H9 (cell line): ENCODE measurements at regions not wholly inside any gene's neighbourhood (a gene's known extent, or its start where the extent isn't known, plus 50 kb on each side); places are given as distances from the start of the nearest gene placed in this dataset.

ENCODE experiments used
- DNase-seq: peaks from one replicate; pipeline ENCODE4 v3.0.0-alpha.2; 2017
- H2AFZ ChIP-seq: one replicate; pipeline ENCODE4 v1.6.1; 2013; ENCODE audit warnings: mild to moderate bottlenecking, low read length, control low read depth, moderate library complexity
- H2AK5ac ChIP-seq: 2 replicates; pipeline ENCODE4 v1.6.1; 2013; ENCODE audit warnings: low read length, control low read depth, mixed read lengths; ENCODE audit not compliant: insufficient read length
- H2BK120ac ChIP-seq: one replicate; pipeline ENCODE4 v1.6.1; 2013; ENCODE audit warnings: low read depth, mild to moderate bottlenecking, low read length, control low read depth, inconsistent platforms; ENCODE audit not compliant: poor library complexity, severe bottlenecking
- H2BK12ac ChIP-seq: 2 replicates; pipeline ENCODE4 v1.6.1; 2013; ENCODE audit warnings: low read length, control low read depth, mixed read lengths, low read depth; ENCODE audit not compliant: insufficient read length
- H2BK15ac ChIP-seq: 2 replicates; pipeline ENCODE4 v1.6.1; 2013; ENCODE audit warnings: low read depth, low read length, control low read depth
- H2BK20ac ChIP-seq: one replicate; pipeline ENCODE4 v1.6.1; 2013; ENCODE audit warnings: low read depth, mild to moderate bottlenecking, low read length, control low read depth, inconsistent platforms; ENCODE audit not compliant: poor library complexity, severe bottlenecking
- H2BK5ac ChIP-seq: 2 replicates; pipeline ENCODE4 v1.6.1; 2013; ENCODE audit warnings: low read length, control low read depth, mixed read lengths; ENCODE audit not compliant: insufficient read length
- H3K14ac ChIP-seq: 2 replicates; pipeline ENCODE4 v1.6.1; 2013; ENCODE audit warnings: low read length, control low read depth; ENCODE audit not compliant: insufficient read depth
- H3K18ac ChIP-seq: 2 replicates; pipeline ENCODE4 v1.6.1; 2013; ENCODE audit warnings: low read depth, mild to moderate bottlenecking, mixed read lengths, low read length, control low read depth; ENCODE audit not compliant: insufficient read length
- H3K23ac ChIP-seq: 2 replicates; pipeline ENCODE4 v1.6.1; 2013; ENCODE audit warnings: low read length, control low read depth, mixed read lengths, low read depth; ENCODE audit not compliant: insufficient read length
- H3K23me2 ChIP-seq: 2 replicates; pipeline ENCODE4 v1.6.1; 2013; ENCODE audit warnings: low read depth, mild to moderate bottlenecking, mixed read lengths, low read length, control low read depth; ENCODE audit not compliant: insufficient read length, poor library complexity, severe bottlenecking
- H3K27ac ChIP-seq: 2 replicates; pipeline ENCODE4 v1.5.1; 2013; ENCODE audit warnings: low read length, control low read depth, mixed read lengths, low read depth; ENCODE audit not compliant: insufficient read length
- H3K27me3 ChIP-seq: 2 replicates; pipeline ENCODE4 v1.6.1; 2013; ENCODE audit warnings: low read length, control low read depth, inconsistent platforms; ENCODE audit not compliant: insufficient read depth
- H3K4ac ChIP-seq: 2 replicates; pipeline ENCODE4 v1.6.1; 2013; ENCODE audit warnings: low read depth, mild to moderate bottlenecking, control low read depth, inconsistent platforms, low read length, moderate library complexity
- H3K4me1 ChIP-seq: 2 replicates; pipeline ENCODE4 v1.6.1; 2013; ENCODE audit warnings: low read length, control low read depth, inconsistent platforms; ENCODE audit not compliant: insufficient read depth
- H3K4me2 ChIP-seq: 2 replicates; pipeline ENCODE4 v1.6.1; 2013; ENCODE audit warnings: low read length, control low read depth, mixed read lengths; ENCODE audit not compliant: insufficient read length, insufficient read depth
- H3K56ac ChIP-seq: 2 replicates; pipeline ENCODE4 v1.6.1; 2013; ENCODE audit warnings: low read depth, mild to moderate bottlenecking, mixed read lengths, low read length, control low read depth; ENCODE audit not compliant: insufficient read length
- H3K79me1 ChIP-seq: 2 replicates; pipeline ENCODE4 v1.6.1; 2013; ENCODE audit warnings: low read depth, mild to moderate bottlenecking, moderate library complexity, low read length, control low read depth, inconsistent platforms; ENCODE audit not compliant: insufficient read depth, poor library complexity, severe bottlenecking
- H3K79me2 ChIP-seq: 2 replicates; pipeline ENCODE4 v1.6.1; 2013; ENCODE audit warnings: low read length, control low read depth, inconsistent platforms; ENCODE audit not compliant: insufficient read depth
- H3K9ac ChIP-seq: 2 replicates; pipeline ENCODE4 v1.6.1; 2013; ENCODE audit warnings: low read length, control low read depth, mixed read lengths; ENCODE audit not compliant: insufficient read length; ENCODE audit errors: extremely low read depth
- H3K9me3 ChIP-seq: one replicate; pipeline ENCODE4 v1.6.1; 2013; ENCODE audit warnings: low read depth, low read length, inconsistent platforms; ENCODE audit not compliant: control insufficient read depth
- H3T11ph ChIP-seq: one replicate; pipeline ENCODE4 v1.6.1; 2013; ENCODE audit warnings: mild to moderate bottlenecking, low read length, control low read depth, inconsistent platforms
- H4K20me1 ChIP-seq: one replicate; pipeline ENCODE4 v1.6.1; 2013; ENCODE audit not compliant: control insufficient read depth, insufficient read length, insufficient read depth
- H4K5ac ChIP-seq: 2 replicates; pipeline ENCODE4 v1.6.1; 2013; ENCODE audit warnings: low read depth, mild to moderate bottlenecking, mixed read lengths, low read length, control low read depth; ENCODE audit not compliant: insufficient read length
- H4K8ac ChIP-seq: replicated peaks from 2 replicates; pipeline ENCODE4 v1.6.1; 2013; ENCODE audit warnings: low read length, control low read depth, mixed read lengths, low read depth; ENCODE audit not compliant: insufficient read length
- H4K91ac ChIP-seq: 2 replicates; pipeline ENCODE4 v1.6.1; 2013; ENCODE audit warnings: low read depth, mild to moderate bottlenecking, moderate library complexity, mixed read lengths, low read length, control low read depth; ENCODE audit not compliant: insufficient read length
- H3K27ac Mint-ChIP-seq, 3 experiments: 2 replicates in 2 of 3; 3 replicates in 1 of 3; pipeline ENCODE4 v1.8.0; 2020 to 2021; ENCODE audit warnings: mixed read lengths in 3 of 3, mild to moderate bottlenecking in 1 of 3, moderate library complexity in 1 of 3
- H3K27me3 Mint-ChIP-seq: 2 replicates; pipeline ENCODE4 v1.8.0; 2021; ENCODE audit warnings: low read depth, mild to moderate bottlenecking, moderate library complexity, mixed read lengths
- H3K36me3 Mint-ChIP-seq, 3 experiments: 2 replicates in 2 of 3; 3 replicates in 1 of 3; pipeline ENCODE4 v1.8.0; 2020 to 2021; ENCODE audit warnings: low read depth in 3 of 3, mixed read lengths in 3 of 3; ENCODE audit not compliant: insufficient read depth in 1 of 3
- H3K4me1 Mint-ChIP-seq, 2 experiments: 2 replicates each; pipeline ENCODE4 v1.8.0; 2020; ENCODE audit warnings: mixed read lengths in 2 of 2
- H3K4me3 Mint-ChIP-seq, 2 experiments: 2 replicates in 1 of 2; 3 replicates in 1 of 2; pipeline ENCODE4 v1.8.0; 2020 to 2021; ENCODE audit warnings: mild to moderate bottlenecking in 2 of 2, mixed read lengths in 2 of 2, moderate library complexity in 1 of 2
- H3K9me3 Mint-ChIP-seq, 2 experiments: 2 replicates in 1 of 2; 3 replicates in 1 of 2; pipeline ENCODE4 v1.8.0; 2020; ENCODE audit warnings: mild to moderate bottlenecking in 2 of 2, mixed read lengths in 2 of 2, moderate library complexity in 1 of 2
- CTCF ChIP-seq: fragments of 200-600 bp; sonication (generic); conservative IDR thresholded peaks from 3 replicates; pipeline ENCODE4 v1.8.0; 2021; ENCODE audit warnings: antibody characterized with exemption, mild to moderate bottlenecking
- WGBS: extraction: QIAGEN DNeasy Blood & Tissue Kit; methylation state at CpG from one replicate; pipeline ENCODE4 v1.1.7; 2013; ENCODE audit warnings: missing lambda C conversion rate, low lambda C conversion rate, mixed read lengths; ENCODE audit not compliant: insufficient read length; ENCODE audit errors: extremely low coverage; 5-methylcytosine and 5-hydroxymethylcytosine counted together

GRCh38 chr20:24777746-24778145, 171.3 kb upstream of the CST7 start:
- H2BK120ac ChIP-seq: no peak overlapping the region
- H4K91ac ChIP-seq: no peak overlapping the region

More at GRCh38 chr20:24777746-24778145, 171.3 kb upstream of the CST7 start:
- Histone ChIP-seq H3K27ac (no peak overlapping the region), H2AFZ (no peak overlapping the region), H3K23ac (no peak overlapping the region), H2BK15ac (no peak overlapping the region), H2AK5ac (no peak overlapping the region), H4K20me1 (no peaks in the 10 kb centered on the region), H2BK20ac (no peak overlapping the region), H2BK5ac (no peak overlapping the region), H3K9ac (no peak overlapping the region), H3T11ph (no peak overlapping the region), H3K27me3 (no peaks in the 10 kb centered on the region), H2BK12ac (no peak overlapping the region), H3K4me1 (no peaks in the 10 kb centered on the region), H3K79me2 (no peaks in the 10 kb centered on the region), H3K4me2 (no peak overlapping the region), H3K79me1 (no peaks in the 10 kb centered on the region), H3K9me3 (no peaks in the 10 kb centered on the region), H4K5ac (no peak overlapping the region), H4K8ac (no peak overlapping the region), H3K56ac (no peak overlapping the region), H3K14ac (no peak overlapping the region), H3K4ac (no peak overlapping the region), H3K23me2 (no peaks in the 10 kb centered on the region), H3K18ac (no peak overlapping the region)
- peaks cover 2 to 3% of the 10 kb centered on the region in 2 experiments; a peak in 1 of 4 replicates for H3K4me1 Mint-ChIP-seq
- H3K27me3 Mint-ChIP-seq: no peaks in the 10 kb centered on the region; the same call in none of the 2 replicates
- peak; percentile 4 for DNase-seq
- TF ChIP-seq CTCF: no peak
- WGBS: no CpG with 5 or more reads among the region's 5 CpGs
- H3K9me3 Mint-ChIP-seq: peaks cover 9 to 13% of the 10 kb centered on the region in 2 experiments; a peak in 3 of 5 replicates
- peak overlapping the region in 1 of 3 experiments; percentile 59; a peak in 1 of 7 replicates for H3K27ac Mint-ChIP-seq
- no peak overlapping the region for H3K4me3 Mint-ChIP-seq
- H3K36me3 Mint-ChIP-seq: peaks cover 0 to 10% (median 4%) of the 10 kb centered on the region in 3 experiments; a peak in 3 of 7 replicates
